ENCODE measurements at regions not wholly inside any gene's neighbourhood (a gene's known extent, or its start where the extent isn't known, plus 50 kb on each side); places are given as distances from the start of the nearest gene placed in this dataset.

DNA sequence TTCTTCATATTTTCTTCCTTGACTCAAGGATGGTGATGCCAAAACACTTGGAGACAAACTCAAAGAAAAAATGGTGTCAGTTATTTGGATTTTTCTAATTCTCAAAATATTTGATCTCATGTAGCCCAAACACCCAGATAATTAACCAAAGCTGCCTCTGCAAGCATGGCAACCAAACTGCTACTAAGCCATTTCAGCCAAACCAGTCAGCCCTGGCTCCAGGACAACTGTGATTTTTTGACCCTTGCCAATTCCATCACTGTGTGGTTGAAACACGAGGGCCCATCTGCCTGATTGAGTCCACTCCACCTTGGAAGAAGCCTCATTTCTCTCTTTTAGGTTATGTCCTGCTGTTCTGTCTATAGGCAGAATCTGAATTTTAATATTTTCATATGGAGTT is 277.4 kb downstream of the BLID start:
- Histone ChIP-seq H3K79me2 (ENCODE audit: insufficient read depth, low read length) (no peaks in the 10 kb centered on the region), H3K4me2 (ENCODE audit: insufficient read depth, low read length) (no peak overlapping the region), H3K27me3 (ENCODE audit: insufficient read depth, low read length) (no peaks in the 10 kb centered on the region), H3K36me3 (ENCODE audit: insufficient read depth, low read length) (no peaks in the 10 kb centered on the region), H3K4me3 (ENCODE audit: insufficient read depth, low read length) (no peak overlapping the region), H2AFZ (ENCODE audit: low read length) (no peak overlapping the region), H3K27ac (ENCODE audit: low read depth, low read length) (no peak overlapping the region), H4K20me1 (ENCODE audit: insufficient read depth, low read length) (no peaks in the 10 kb centered on the region), H3K9me3 (ENCODE audit: low read depth, low read length) (no peaks in the 10 kb centered on the region), H3K4me1 (ENCODE audit: insufficient read depth, low read length) (peaks cover 14% of the 10 kb centered on the region)
- TF ChIP-seq, protein P1, sequence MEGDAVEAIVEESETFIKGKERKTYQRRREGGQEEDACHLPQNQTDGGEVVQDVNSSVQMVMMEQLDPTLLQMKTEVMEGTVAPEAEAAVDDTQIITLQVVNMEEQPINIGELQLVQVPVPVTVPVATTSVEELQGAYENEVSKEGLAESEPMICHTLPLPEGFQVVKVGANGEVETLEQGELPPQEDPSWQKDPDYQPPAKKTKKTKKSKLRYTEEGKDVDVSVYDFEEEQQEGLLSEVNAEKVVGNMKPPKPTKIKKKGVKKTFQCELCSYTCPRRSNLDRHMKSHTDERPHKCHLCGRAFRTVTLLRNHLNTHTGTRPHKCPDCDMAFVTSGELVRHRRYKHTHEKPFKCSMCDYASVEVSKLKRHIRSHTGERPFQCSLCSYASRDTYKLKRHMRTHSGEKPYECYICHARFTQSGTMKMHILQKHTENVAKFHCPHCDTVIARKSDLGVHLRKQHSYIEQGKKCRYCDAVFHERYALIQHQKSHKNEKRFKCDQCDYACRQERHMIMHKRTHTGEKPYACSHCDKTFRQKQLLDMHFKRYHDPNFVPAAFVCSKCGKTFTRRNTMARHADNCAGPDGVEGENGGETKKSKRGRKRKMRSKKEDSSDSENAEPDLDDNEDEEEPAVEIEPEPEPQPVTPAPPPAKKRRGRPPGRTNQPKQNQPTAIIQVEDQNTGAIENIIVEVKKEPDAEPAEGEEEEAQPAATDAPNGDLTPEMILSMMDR (IDR thresholded peaks at IDR 0.05; ENCODE audit: extremely low read depth, low read depth, low read length) = no peak
- no peak for DNase-seq (ENCODE audit: insufficient read length, low spot score, missing footprints)

DNA sequence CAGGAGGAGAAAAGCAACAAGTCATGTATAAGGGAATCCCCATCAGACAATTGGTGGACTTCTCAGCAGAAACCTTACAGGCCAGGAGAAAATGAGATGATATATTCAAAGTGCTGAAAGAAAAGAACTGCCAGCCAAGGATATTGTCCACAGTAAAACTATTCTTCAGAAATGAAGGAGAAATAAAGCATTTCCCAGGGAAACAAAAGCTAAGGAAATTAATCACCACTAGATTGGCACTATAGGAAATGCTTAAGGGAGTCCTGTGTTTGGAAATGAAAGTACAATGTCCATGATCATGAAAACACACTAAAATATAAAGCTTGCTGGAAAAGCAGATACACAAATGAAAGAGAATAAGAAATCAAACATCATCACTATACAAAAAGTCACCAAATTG is 282.0 kb downstream of the BLID start:
- no peak for DNase-seq (ENCODE audit: insufficient read length, low spot score, missing footprints)
- no peaks in the 10 kb centered on the region for H3K79me2 ChIP-seq (ENCODE audit: insufficient read depth, low read length)
- H3K4me1 ChIP-seq (ENCODE audit: insufficient read depth, low read length) = peaks cover 12% of the 10 kb centered on the region
- H3K4me2 ChIP-seq (ENCODE audit: insufficient read depth, low read length) = no peak overlapping the region
- no peak overlapping the region for H2AFZ ChIP-seq (ENCODE audit: low read length)
- TF ChIP-seq, protein P1 (IDR thresholded peaks at IDR 0.05; ENCODE audit: extremely low read depth, low read depth, low read length) = no peak
- H3K36me3 ChIP-seq (ENCODE audit: insufficient read depth, low read length) = no peaks in the 10 kb centered on the region
- no peaks in the 10 kb centered on the region for H4K20me1 ChIP-seq (ENCODE audit: insufficient read depth, low read length)
- no peaks in the 10 kb centered on the region for H3K27me3 ChIP-seq (ENCODE audit: insufficient read depth, low read length)
- H3K4me3 ChIP-seq (ENCODE audit: insufficient read depth, low read length) = no peak overlapping the region
- no peak overlapping the region for H3K27ac ChIP-seq (ENCODE audit: low read depth, low read length)
- H3K9me3 ChIP-seq (ENCODE audit: low read depth, low read length) = peaks cover 2% of the 10 kb centered on the region

DNA sequence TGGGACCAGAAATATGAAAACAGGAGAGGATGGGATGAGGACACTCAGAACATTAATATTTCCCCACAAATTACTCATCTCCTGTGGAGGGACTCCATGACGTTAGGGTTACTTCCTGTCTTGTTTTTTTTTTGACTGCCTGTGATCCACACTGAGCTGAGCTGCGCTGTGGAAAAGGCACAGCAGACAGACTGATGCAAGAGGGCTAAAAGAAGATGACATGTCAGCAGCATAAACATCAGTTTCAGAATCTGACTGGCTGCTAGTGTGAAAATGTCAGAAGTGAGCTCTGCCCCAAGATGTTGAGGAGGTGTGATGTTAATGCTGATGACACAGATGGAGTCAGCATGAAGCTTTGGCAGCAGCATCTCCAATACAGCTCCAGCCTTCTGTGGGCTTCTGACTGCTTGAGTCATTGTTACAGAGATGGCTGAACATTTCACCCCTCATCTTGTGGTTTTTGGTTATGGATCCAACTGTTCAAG is 286.8 kb downstream of the BLID start:
- Histone ChIP-seq H3K27ac (ENCODE audit: low read depth, low read length) (peak overlapping the region; percentile 92), H3K4me1 (ENCODE audit: insufficient read depth, low read length) (peaks cover 19% of the 10 kb centered on the region), H3K9me3 (ENCODE audit: low read depth, low read length) (peaks cover 2% of the 10 kb centered on the region), H3K4me3 (ENCODE audit: insufficient read depth, low read length) (no peak overlapping the region), H3K4me2 (ENCODE audit: insufficient read depth, low read length) (peak overlapping the region; percentile 73), H3K27me3 (ENCODE audit: insufficient read depth, low read length) (no peaks in the 10 kb centered on the region), H2AFZ (ENCODE audit: low read length) (peak overlapping the region; percentile 47), H3K79me2 (ENCODE audit: insufficient read depth, low read length) (no peaks in the 10 kb centered on the region), H4K20me1 (ENCODE audit: insufficient read depth, low read length) (no peaks in the 10 kb centered on the region), H3K36me3 (ENCODE audit: insufficient read depth, low read length) (no peaks in the 10 kb centered on the region)
- TF ChIP-seq, protein P1 (IDR thresholded peaks at IDR 0.05; ENCODE audit: extremely low read depth, low read depth, low read length) = no peak
- DNase-seq (ENCODE audit: insufficient read length, low spot score, missing footprints) = peak; percentile 93

DNA sequence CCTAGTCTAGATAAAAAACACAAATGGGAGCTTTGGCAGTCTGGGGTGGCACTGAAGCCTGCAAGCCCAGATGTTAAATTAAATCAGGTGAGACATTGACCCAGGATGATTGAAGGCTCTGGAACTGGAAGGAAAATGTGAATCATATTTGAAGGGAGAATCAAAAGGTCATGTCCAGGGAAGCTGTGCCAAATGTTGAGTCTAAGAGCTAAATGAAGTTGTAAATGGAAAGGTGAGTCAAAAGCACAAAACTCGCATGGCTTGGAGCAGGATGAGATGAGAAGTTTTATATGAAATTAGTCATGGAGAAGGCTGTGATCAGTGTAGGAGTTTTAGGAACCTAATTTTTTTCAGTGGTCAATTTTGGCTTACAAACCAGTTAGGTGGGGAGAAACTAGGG is 301.1 kb downstream of the BLID start:
- no peak overlapping the region for H3K4me3 ChIP-seq (ENCODE audit: insufficient read depth, low read length)
- H3K4me2 ChIP-seq (ENCODE audit: insufficient read depth, low read length) = no peak overlapping the region
- no peaks in the 10 kb centered on the region for H3K9me3 ChIP-seq (ENCODE audit: low read depth, low read length)
- no peaks in the 10 kb centered on the region for H3K27me3 ChIP-seq (ENCODE audit: insufficient read depth, low read length)
- DNase-seq (ENCODE audit: insufficient read length, low spot score, missing footprints) = peak; percentile 78
- H4K20me1 ChIP-seq (ENCODE audit: insufficient read depth, low read length) = no peaks in the 10 kb centered on the region
- no peak overlapping the region for H2AFZ ChIP-seq (ENCODE audit: low read length)
- H3K36me3 ChIP-seq (ENCODE audit: insufficient read depth, low read length) = no peaks in the 10 kb centered on the region
- H3K27ac ChIP-seq (ENCODE audit: low read depth, low read length) = peak overlapping the region; percentile 27
- TF ChIP-seq, protein P1 (IDR thresholded peaks at IDR 0.05; ENCODE audit: extremely low read depth, low read depth, low read length) = no peak
- H3K4me1 ChIP-seq (ENCODE audit: insufficient read depth, low read length) = peaks cover 12% of the 10 kb centered on the region
- H3K79me2 ChIP-seq (ENCODE audit: insufficient read depth, low read length) = no peaks in the 10 kb centered on the region
